ENCODE measurements at regions not wholly inside any gene's neighbourhood (a gene's known extent, or its start where the extent isn't known, plus 50 kb on each side); places are given as distances from the start of the nearest gene placed in this dataset.
"Not testable (repeated sequence)": the region's sequence is repeated elsewhere in the genome, so short reads cannot be mapped to it uniquely, and the experiment has no call there.

DNA sequence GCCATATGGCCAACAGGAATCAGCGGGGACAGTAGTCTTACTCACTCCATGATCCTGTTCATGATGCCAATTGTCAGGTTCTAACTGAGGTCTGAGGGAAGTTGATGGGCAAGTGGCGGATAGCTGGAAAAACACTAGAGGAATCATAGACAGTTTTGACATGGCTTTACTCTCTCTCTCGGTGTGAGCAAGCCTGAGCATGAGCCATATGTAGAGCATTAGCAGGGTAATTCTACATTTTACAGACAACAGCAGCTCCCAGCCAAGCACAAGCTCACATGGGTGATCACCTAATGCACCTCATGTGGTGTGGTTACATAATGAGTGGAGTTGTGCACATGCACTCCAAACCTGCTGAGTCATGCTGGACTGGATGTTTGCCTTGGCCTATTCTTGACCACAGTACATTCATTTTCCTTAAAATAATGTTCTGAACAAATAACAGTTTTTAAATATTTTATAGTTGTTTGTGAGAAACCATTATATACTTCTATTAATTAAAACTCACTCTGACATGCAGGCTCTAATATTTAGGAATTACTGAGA, 429.2 kb downstream of the GPAT3 start:
- Histone ChIP-seq H3K4me3 (no peak overlapping the region), H3K4me1 (no peaks in the 10 kb centered on the region), H3K27me3 (no peaks in the 10 kb centered on the region), H3K27ac (no peak overlapping the region), H3K9me3 (no peaks in the 10 kb centered on the region), H3K36me3 (no peaks in the 10 kb centered on the region)
- TF ChIP-seq, protein P1, sequence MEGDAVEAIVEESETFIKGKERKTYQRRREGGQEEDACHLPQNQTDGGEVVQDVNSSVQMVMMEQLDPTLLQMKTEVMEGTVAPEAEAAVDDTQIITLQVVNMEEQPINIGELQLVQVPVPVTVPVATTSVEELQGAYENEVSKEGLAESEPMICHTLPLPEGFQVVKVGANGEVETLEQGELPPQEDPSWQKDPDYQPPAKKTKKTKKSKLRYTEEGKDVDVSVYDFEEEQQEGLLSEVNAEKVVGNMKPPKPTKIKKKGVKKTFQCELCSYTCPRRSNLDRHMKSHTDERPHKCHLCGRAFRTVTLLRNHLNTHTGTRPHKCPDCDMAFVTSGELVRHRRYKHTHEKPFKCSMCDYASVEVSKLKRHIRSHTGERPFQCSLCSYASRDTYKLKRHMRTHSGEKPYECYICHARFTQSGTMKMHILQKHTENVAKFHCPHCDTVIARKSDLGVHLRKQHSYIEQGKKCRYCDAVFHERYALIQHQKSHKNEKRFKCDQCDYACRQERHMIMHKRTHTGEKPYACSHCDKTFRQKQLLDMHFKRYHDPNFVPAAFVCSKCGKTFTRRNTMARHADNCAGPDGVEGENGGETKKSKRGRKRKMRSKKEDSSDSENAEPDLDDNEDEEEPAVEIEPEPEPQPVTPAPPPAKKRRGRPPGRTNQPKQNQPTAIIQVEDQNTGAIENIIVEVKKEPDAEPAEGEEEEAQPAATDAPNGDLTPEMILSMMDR (IDR thresholded peaks at IDR 0.05) = no peak
- no peak for DNase-seq (ENCODE audit: low spot score)

DNA sequence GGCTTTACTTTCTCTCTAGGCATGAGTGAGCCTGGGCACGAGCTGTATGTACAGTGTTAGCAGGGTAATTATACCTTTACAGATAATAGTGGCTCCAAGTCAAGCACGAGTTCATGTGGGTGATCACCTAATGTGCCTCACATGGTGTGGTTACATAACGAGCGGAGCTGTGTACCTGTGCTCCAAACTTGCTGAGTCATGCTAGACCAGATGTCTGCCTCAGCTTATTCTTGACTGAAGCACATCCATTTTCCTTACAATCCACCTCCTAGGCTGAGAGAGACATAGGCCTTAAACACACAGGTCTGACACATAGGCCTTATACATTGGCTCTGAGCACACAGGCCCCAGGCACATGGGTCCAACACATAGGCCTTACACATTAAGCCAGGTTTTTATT, 426.6 kb downstream of the GPAT3 start:
- Histone ChIP-seq H3K9me3 (no peaks in the 10 kb centered on the region), H3K36me3 (no peaks in the 10 kb centered on the region), H3K27ac (no peak overlapping the region), H3K27me3 (no peaks in the 10 kb centered on the region), H3K4me1 (no peaks in the 10 kb centered on the region), H3K4me3 (no peak overlapping the region)
- TF ChIP-seq, protein P1 (IDR thresholded peaks at IDR 0.05) = no peak
- DNase-seq (ENCODE audit: low spot score) = no peak

DNA sequence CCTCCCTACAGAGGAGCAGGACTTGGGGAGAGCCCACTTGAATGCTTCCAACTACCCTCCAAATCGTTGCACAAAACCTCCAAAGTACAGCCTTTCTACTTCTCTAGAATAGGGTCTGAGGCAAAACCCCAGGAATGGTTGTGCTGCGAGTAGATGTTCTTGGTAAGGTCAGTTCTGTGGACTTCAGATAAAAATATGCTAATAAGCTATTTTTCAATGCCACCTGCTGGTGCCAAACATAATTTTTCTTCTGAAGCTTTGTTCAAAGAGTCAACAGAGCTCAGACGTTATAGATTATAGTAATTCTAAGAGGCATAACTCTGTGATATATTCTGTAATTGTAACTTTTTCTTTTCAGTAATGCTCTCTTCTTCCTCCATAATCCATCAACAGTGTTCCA, 425.7 kb downstream of the GPAT3 start:
- H3K4me1 ChIP-seq = no peaks in the 10 kb centered on the region
- H3K27ac ChIP-seq = no peak overlapping the region
- H3K36me3 ChIP-seq = no peaks in the 10 kb centered on the region
- no peak for DNase-seq (ENCODE audit: low spot score)
- TF ChIP-seq, protein P1 (IDR thresholded peaks at IDR 0.05) = peak in 1 of 2 donors; percentile 35
- no peaks in the 10 kb centered on the region for H3K27me3 ChIP-seq
- H3K4me3 ChIP-seq = no peak overlapping the region
- no peaks in the 10 kb centered on the region for H3K9me3 ChIP-seq

DNA sequence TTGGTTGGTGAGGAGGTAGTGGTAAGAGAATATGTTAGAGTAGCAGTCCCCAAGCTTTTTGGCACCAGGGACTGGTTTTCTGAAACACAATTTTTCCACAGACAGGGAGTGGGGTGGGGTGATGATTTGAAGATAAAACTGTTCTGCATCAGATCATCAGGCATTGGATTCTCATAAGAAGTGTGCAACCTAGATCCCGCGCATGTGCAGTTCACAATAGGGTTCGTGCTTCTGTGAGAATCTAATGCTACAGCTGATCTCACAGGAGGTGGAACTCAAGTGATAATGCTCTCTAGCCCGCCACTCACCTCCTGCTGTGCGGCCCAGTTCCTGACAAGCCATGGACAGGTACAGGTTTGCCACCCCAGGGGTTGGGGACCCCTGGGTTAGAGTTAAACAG, 423.3 kb downstream of the GPAT3 start:
- no peaks in the 10 kb centered on the region for H3K9me3 ChIP-seq
- no peak overlapping the region for H3K27ac ChIP-seq
- no peaks in the 10 kb centered on the region for H3K4me1 ChIP-seq
- H3K36me3 ChIP-seq = no peaks in the 10 kb centered on the region
- H3K27me3 ChIP-seq = no peaks in the 10 kb centered on the region
- DNase-seq (ENCODE audit: low spot score) = no peak
- TF ChIP-seq, protein P1 (IDR thresholded peaks at IDR 0.05) = no peak
- H3K4me3 ChIP-seq = no peak overlapping the region

DNA sequence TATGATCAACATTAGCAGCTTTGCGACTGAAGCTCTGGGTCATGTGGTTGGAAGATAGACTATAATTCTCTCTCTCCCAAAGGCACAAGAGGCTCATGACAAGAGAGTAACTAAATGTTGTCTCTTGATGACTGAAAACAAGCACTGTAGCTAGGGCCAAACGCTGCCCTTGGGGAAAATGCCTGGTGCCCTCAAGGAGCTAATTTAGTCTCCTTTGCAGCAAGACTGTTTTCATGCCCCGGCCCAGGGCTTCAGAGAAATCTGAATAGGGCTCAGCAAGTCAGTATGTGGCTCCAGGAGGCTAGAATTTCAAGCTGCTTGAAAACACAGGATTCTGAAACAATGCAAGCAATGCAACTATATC, 411.9 kb downstream of the GPAT3 start:
- no peak for DNase-seq (ENCODE audit: low spot score)
- TF ChIP-seq, protein P1 (IDR thresholded peaks at IDR 0.05) = no peak
- Histone ChIP-seq H3K9me3 (no peaks in the 10 kb centered on the region), H3K27ac (no peak overlapping the region), H3K4me1 (no peaks in the 10 kb centered on the region), H3K36me3 (no peaks in the 10 kb centered on the region), H3K4me3 (no peak overlapping the region), H3K27me3 (no peaks in the 10 kb centered on the region)

DNA sequence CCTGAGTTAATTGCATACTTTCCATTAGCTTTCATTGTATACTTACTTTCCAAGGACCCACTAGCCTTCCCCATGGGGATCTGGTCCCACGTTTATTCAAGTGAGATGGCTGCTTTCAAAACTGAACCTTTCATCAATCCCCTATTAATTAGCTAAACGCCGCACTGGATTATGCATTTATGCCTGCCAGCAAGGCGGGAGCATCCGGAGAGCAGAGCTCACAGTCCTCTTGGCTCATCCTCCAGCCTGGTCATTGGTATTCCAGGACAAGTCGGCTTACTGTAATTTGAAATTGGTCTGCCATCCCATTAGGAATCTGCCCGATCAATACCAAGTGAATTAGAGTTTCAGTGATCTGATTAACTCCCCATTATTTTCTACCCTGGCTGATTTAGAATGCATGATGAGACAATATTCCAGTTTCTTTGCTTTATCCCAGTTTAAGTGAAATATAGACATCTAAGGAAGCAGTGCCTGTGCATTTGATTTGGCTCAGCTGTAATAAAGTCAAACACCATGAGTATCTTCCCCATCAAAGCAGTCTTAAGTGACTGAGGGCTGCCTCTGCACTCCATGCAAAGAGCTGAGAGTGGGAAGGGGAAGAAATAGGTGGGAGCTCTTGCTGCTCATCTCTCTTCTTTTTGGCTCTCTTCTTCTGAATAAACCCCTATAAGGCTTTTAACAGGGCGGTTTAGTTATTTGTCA, 411.4 kb downstream of the GPAT3 start:
- no peak overlapping the region for H3K27ac ChIP-seq
- TF ChIP-seq, protein P1 (IDR thresholded peaks at IDR 0.05) = no peak
- H3K4me3 ChIP-seq = no peak overlapping the region

DNA sequence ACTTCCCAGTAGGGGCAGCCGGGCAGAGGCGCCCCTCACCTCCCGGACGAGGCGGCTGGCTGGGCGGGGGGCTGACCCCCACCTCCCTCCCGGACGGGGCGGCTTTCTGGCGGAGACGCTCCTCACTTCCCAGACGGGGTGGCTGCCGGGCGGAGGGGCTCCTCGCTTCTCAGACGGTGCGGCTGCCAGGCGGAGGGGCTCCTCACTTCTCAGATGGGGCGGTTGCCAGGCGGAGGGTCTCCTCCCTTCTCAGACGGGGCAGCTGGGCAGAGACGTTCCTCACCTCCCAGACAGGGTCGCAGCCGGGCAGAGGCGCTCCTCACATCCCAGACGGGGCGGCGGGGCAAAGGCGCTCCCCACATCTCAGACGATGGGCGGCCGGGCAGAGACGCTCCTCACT, 407.8 kb downstream of the GPAT3 start:
- H3K4me3 ChIP-seq; H3K27me3 ChIP-seq; H3K27ac ChIP-seq; H3K9me3 ChIP-seq; DNase-seq (ENCODE audit: low spot score); H3K4me1 ChIP-seq; H3K36me3 ChIP-seq: not testable (repeated sequence)

More for the DNA sequence above, 411.4 kb downstream of the GPAT3 start:
- H3K9me3 ChIP-seq = no peaks in the 10 kb centered on the region
- no peaks in the 10 kb centered on the region for H3K4me1 ChIP-seq
- no peak for DNase-seq (ENCODE audit: low spot score)
- no peaks in the 10 kb centered on the region for H3K27me3 ChIP-seq
- no peaks in the 10 kb centered on the region for H3K36me3 ChIP-seq

Data from right atrium auricular region (tissue), 2 donors.